ENCODE measurements at regions not wholly inside any gene's neighbourhood (a gene's known extent, or its start where the extent isn't known, plus 50 kb on each side); places are given as distances from the start of the nearest gene placed in this dataset.

GRCh38 chr6:10316373-10316721 lies 98.5 kb downstream of the TFAP2A start:
- TF ChIP-seq, protein P1, sequence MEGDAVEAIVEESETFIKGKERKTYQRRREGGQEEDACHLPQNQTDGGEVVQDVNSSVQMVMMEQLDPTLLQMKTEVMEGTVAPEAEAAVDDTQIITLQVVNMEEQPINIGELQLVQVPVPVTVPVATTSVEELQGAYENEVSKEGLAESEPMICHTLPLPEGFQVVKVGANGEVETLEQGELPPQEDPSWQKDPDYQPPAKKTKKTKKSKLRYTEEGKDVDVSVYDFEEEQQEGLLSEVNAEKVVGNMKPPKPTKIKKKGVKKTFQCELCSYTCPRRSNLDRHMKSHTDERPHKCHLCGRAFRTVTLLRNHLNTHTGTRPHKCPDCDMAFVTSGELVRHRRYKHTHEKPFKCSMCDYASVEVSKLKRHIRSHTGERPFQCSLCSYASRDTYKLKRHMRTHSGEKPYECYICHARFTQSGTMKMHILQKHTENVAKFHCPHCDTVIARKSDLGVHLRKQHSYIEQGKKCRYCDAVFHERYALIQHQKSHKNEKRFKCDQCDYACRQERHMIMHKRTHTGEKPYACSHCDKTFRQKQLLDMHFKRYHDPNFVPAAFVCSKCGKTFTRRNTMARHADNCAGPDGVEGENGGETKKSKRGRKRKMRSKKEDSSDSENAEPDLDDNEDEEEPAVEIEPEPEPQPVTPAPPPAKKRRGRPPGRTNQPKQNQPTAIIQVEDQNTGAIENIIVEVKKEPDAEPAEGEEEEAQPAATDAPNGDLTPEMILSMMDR (IDR thresholded peaks at IDR 0.05) = no peak
- 54 to 65% methylated on average over 12 of the region's 12 CpGs for WGBS, 2 donors
- H3K4me1 ChIP-seq = no peaks in the 10 kb centered on the region
- no peaks in the 10 kb centered on the region for H3K36me3 ChIP-seq
- H3K4me3 ChIP-seq = no peak overlapping the region
- peaks cover 0 to 37% (median 4%) of the 10 kb centered on the region in 7 donors for H3K27me3 ChIP-seq
- ATAC-seq (no peak), DNase-seq (no peak)
- H3K9me3 ChIP-seq = no peaks in the 10 kb centered on the region
- intact Hi-C loops (cut with DNase I) = no loop called here
- H3K27ac ChIP-seq = no peak overlapping the region

DNA sequence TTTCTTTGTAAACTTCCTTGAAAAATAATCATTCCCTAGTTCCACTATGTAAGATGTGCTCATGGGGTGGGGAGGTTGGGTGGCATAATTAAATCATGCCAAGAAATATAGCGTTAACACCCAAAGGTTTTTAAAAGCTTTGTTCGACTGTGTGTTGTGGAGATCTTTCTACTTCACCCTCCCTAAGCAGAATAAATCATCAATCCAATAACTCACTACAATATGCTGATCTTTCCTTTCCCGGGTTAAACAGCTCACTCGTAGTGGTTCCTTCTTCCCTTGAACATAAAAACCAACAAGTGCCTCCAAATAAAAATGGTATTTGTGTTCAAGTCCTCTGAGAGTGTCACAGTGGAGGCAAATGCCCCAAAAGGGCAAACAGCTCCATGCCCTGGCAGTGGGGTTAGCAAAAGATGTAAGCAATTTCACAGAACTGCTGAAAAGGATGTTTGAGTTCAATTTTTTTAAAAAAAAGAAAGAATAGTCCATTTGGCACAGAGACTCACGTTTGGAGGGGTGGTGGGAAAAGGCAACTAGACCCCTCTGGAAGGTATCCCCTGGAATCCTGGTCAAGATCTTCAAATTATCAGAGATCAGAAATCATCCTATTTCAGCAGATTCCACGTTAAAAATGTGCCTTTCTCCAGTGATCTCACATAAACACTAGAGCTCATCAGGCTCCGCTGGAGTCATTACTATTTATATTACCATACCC lies 99.1 kb downstream of the TFAP2A start:
- intact Hi-C loops (cut with DNase I) = no loop called here
- Histone ChIP-seq H3K27ac (peak overlapping the region in 1 of 10 donors; percentile 0), H3K9me3 (no peaks in the 10 kb centered on the region), H3K36me3 (no peaks in the 10 kb centered on the region), H3K4me3 (no peak overlapping the region), H3K4me1 (no peaks in the 10 kb centered on the region), H3K27me3 (peaks cover 0 to 38% (median 4%) of the 10 kb centered on the region in 7 donors)
- DNase-seq (no peak), ATAC-seq (no peak)
- TF ChIP-seq, protein P1 (IDR thresholded peaks at IDR 0.05) = no peak
- 61 to 68% methylated on average over 7 of the region's 7 CpGs for WGBS, 2 donors

DNA sequence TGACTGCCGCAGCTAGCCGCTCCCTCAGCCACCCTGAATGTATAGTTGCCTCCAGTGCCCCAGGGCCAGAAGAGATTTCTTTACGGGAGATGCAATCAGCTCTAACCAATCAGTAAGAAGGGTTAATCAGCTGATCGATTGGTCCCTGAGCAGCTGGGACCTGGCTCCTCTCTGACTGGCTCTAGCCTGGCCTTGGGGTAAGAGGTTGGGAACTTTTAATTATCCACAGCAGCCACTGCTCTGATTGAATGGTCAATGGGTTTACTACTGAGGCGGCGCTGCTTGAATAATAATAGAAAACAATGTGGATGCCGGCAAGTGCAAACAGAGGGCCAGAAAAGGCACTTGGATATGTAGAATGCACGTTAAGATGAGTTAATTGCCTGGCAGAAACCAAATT lies 99.8 kb downstream of the TFAP2A start:
- Histone ChIP-seq H3K9me3 (no peaks in the 10 kb centered on the region), H3K27me3 (peaks cover 0 to 33% (median 8%) of the 10 kb centered on the region in 7 donors), H3K4me3 (no peak overlapping the region), H3K27ac (no peak overlapping the region), H3K36me3 (no peaks in the 10 kb centered on the region), H3K4me1 (no peaks in the 10 kb centered on the region)
- intact Hi-C loops (cut with DNase I) = no loop called here
- DNase-seq = no peak
- ATAC-seq = no peak
- TF ChIP-seq, protein P1 (IDR thresholded peaks at IDR 0.05) = no peak
- WGBS, 2 donors = 50 to 54% methylated on average over 8 of the region's 8 CpGs

DNA sequence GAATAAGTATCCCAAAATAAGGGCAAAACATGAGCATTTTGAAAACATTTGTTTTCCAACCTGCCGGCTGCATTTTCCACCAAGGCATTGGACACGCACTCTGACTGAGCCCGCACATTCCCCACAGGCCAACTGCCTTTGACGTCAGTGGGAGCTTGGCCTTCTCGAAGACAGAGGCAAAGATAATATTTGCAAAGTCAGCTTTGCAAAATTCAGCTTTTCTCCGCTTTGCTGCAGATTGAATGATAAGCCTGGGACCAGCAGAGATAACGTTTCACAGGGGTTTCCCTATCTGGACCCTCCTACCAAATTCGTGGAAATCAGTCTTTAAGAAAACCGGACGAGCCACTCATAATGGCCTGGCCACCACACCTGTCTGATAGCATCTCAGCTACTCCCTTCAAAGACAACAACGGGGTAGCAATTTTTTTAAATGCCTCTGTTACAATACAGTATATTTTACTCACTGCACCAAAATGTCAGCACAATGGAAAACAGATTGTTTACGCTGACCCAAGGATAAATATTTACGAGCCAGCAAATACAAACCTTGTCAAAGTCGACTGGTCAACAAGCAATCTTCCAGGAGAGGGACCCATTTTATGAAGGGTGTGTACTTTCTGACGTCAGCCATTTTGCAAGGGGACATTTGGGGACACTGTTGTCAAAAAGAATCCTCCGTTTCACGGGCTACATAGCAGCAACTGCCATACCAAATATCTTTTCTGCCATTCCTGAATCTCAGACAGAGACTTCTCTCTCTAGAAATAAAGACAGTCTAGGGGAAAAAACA lies 100.5 kb downstream of the TFAP2A start:
- ATAC-seq = no peak
- TF ChIP-seq, protein P1 (IDR thresholded peaks at IDR 0.05) = no peak
- H3K27me3 ChIP-seq = peaks cover 0 to 33% (median 8%) of the 10 kb centered on the region in 7 donors
- no peak overlapping the region for H3K27ac ChIP-seq
- DNase-seq = no peak
- no peaks in the 10 kb centered on the region for H3K4me1 ChIP-seq
- H3K36me3 ChIP-seq = no peaks in the 10 kb centered on the region
- intact Hi-C loops (cut with DNase I) = no loop called here
- H3K9me3 ChIP-seq = no peaks in the 10 kb centered on the region
- 66 to 72% methylated on average over 17 of the region's 17 CpGs for WGBS, 2 donors
- no peak overlapping the region for H3K4me3 ChIP-seq
